ENCODE measurements at regions not wholly inside any gene's neighbourhood (a gene's known extent, or its start where the extent isn't known, plus 50 kb on each side); places are given as distances from the start of the nearest gene placed in this dataset.

- Histone ChIP-seq H3K4me3 (no peak overlapping the region), H3K4me2 (no peak overlapping the region), H3K27ac (no peak overlapping the region), H3K4me1 (no peaks in the 10 kb centered on the region), H3K9me3 (no peaks in the 10 kb centered on the region)
- CTCF ChIA-PET: no interaction called here
- ATAC-seq (no peak), FAIRE-seq (no peak), DNase-seq (ENCODE audit: low read depth in 1 of 2, low spot score in 1 of 2) (no peak)
- 41% methylated on average over 2 of the region's 5 CpGs for WGBS (ENCODE audit: missing lambda C conversion rate)
- POLR2A ChIA-PET: no interaction called here
- TF ChIP-seq JUN (IDR thresholded peaks at IDR 0.05): no peak
Measured at GRCh38 chr13:111907341-111907880, 159.5 kb upstream of the SOX1 start.

DNA sequence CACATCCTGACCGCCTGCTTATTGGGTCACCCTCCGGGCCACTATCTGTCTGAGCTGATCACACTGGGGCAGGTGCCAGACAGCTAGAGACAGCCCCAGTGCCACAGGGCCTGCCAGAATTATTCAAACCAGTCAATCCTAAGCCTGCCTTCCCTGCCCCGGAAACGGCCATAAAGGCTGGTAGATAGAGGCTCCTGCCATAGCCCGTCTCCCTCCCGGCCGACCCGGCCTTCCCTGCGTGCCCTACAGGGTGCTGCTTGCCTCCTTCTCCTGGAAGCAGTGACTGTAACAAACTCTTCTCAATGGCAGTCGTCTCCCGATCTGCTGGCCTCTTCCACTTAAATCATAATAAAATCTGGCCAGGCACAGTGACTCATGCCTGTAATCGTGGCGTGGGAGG lies 158.6 kb upstream of the SOX1 start:
- Histone ChIP-seq H3K4me2 (no peak overlapping the region), H3K4me3 (no peak overlapping the region), H3K27ac (no peak overlapping the region), H3K4me1 (no peaks in the 10 kb centered on the region), H3K9me3 (no peaks in the 10 kb centered on the region)
- ChIA-PET POLR2A (no interaction called here), CTCF (no interaction called here)
- DNase-seq (ENCODE audit: low read depth in 1 of 2, low spot score in 1 of 2): no peak
- 5% methylated on average over 9 of the region's 13 CpGs for WGBS (ENCODE audit: missing lambda C conversion rate)
- no peak for FAIRE-seq
- TF ChIP-seq MAX (IDR thresholded peaks at IDR 0.05): no peak
- TF ChIP-seq TP53 (CRISPR knock-in tag; IDR thresholded peaks at IDR 0.05): no peak
- TF ChIP-seq, protein P1, sequence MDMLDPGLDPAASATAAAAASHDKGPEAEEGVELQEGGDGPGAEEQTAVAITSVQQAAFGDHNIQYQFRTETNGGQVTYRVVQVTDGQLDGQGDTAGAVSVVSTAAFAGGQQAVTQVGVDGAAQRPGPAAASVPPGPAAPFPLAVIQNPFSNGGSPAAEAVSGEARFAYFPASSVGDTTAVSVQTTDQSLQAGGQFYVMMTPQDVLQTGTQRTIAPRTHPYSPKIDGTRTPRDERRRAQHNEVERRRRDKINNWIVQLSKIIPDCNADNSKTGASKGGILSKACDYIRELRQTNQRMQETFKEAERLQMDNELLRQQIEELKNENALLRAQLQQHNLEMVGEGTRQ (IDR thresholded peaks at IDR 0.05): no peak
- no peak for TF ChIP-seq RFX5 (IDR thresholded peaks at IDR 0.05)
- TF ChIP-seq MYC (IDR thresholded peaks at IDR 0.05; ENCODE audit: borderline replicate concordance, low read length): no peak
- TF ChIP-seq ZSCAN20 (CRISPR knock-in tag; IDR thresholded peaks at IDR 0.05): no peak
- TF ChIP-seq, protein P2, sequence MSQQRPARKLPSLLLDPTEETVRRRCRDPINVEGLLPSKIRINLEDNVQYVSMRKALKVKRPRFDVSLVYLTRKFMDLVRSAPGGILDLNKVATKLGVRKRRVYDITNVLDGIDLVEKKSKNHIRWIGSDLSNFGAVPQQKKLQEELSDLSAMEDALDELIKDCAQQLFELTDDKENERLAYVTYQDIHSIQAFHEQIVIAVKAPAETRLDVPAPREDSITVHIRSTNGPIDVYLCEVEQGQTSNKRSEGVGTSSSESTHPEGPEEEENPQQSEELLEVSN (IDR thresholded peaks at IDR 0.05; ENCODE audit: borderline replicate concordance, low read depth): no peak
- TF ChIP-seq ZFP36 (IDR thresholded peaks at IDR 0.05; ENCODE audit: borderline replicate concordance, partially characterized antibody): no peak
- no peak for TF ChIP-seq JUNB (IDR thresholded peaks at IDR 0.05)
- no peak for TF ChIP-seq RARB (CRISPR knock-in tag; IDR thresholded peaks at IDR 0.05)
- no peak for ATAC-seq

DNA sequence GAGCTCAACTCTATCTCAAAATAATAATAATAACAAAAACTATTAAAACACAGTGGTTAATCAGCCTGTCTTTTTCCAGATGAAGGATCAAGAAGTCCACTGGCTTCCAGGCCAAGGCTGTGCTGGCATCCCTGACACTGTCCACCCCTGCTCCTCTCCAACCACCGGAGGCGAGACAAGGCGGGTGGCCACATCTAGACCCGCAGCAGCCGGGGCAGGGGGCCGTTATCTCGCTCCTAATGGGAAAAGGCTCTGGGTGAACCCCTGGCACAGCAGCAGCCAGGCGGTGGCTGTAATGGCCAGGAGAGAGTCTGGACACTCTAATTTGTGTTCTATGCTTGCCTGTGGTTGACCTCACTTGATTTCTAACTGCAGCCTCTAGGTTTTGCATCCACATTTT lies 158.0 kb upstream of the SOX1 start:
- POLR2A ChIA-PET: no interaction called here
- TF ChIP-seq TFCP2L1 (CRISPR knock-in tag; IDR thresholded peaks at IDR 0.05): no peak
- no peak for TF ChIP-seq RAD21 (conservative IDR thresholded peaks at IDR 0.05 in 1 of 2, IDR thresholded peaks at IDR 0.05 in 1 of 2)
- no peak for TF ChIP-seq FOSL2 (IDR thresholded peaks at IDR 0.05)
- TF ChIP-seq FOSL2 (CRISPR knock-in tag; IDR thresholded peaks at IDR 0.05): no peak
- TF ChIP-seq RARB (CRISPR knock-in tag; IDR thresholded peaks at IDR 0.05): no peak
- TF ChIP-seq HEYL (CRISPR knock-in tag; IDR thresholded peaks at IDR 0.05): no peak
- TF ChIP-seq MAX (IDR thresholded peaks at IDR 0.05): no peak
- no peak overlapping the region for H3K27ac ChIP-seq
- WGBS (ENCODE audit: missing lambda C conversion rate): 14% methylated on average over 8 of the region's 8 CpGs
- H3K9me3 ChIP-seq: no peaks in the 10 kb centered on the region
- no peaks in the 10 kb centered on the region for H3K4me1 ChIP-seq
- FAIRE-seq (no peak), DNase-seq (ENCODE audit: low read depth in 1 of 2, low spot score in 1 of 2) (no peak), ATAC-seq (no peak)
- H3K4me3 ChIP-seq: no peak overlapping the region
- no peak overlapping the region for H3K4me2 ChIP-seq
- CTCF ChIA-PET: no interaction called here

- ChIA-PET CTCF (no interaction called here), POLR2A (no interaction called here)
- FAIRE-seq: no peak
- H3K4me1 ChIP-seq: no peaks in the 10 kb centered on the region
- no peak for ATAC-seq
- TF ChIP-seq EHMT2 (IDR thresholded peaks at IDR 0.05; ENCODE audit: low read depth) (no peak), NPAS2 (CRISPR knock-in tag; IDR thresholded peaks at IDR 0.05; ENCODE audit: borderline replicate concordance) (no peak), BHLHE40 (IDR thresholded peaks at IDR 0.05; ENCODE audit: low read depth, low read length) (no peak), HOXB13 (CRISPR knock-in tag; IDR thresholded peaks at IDR 0.05; ENCODE audit: low read depth) (no peak), CBX2 (IDR thresholded peaks at IDR 0.05; ENCODE audit: borderline replicate concordance, low read depth) (no peak), HOXB5 (CRISPR knock-in tag; IDR thresholded peaks at IDR 0.05) (no peak), ZFP36 (IDR thresholded peaks at IDR 0.05; ENCODE audit: borderline replicate concordance, partially characterized antibody) (no peak)
- H3K27ac ChIP-seq: no peak overlapping the region
- no peak overlapping the region for H3K4me2 ChIP-seq
- WGBS (ENCODE audit: missing lambda C conversion rate): 36% methylated on average over 2 of the region's 12 CpGs
- no peak overlapping the region for H3K4me3 ChIP-seq
- no peaks in the 10 kb centered on the region for H3K9me3 ChIP-seq
- no peak for DNase-seq (ENCODE audit: low read depth in 1 of 2, low spot score in 1 of 2)
Measured at GRCh38 chr13:111909501-111909900, 157.4 kb upstream of the SOX1 start.

All from A549 (cell line).